ENCODE measurements at regions not wholly inside any gene's neighbourhood (a gene's known extent, or its start where the extent isn't known, plus 50 kb on each side); places are given as distances from the start of the nearest gene placed in this dataset.

GRCh38 chr15:95929232-95929846 lies 401.2 kb upstream of the NR2F2 start:
- no peaks in the 10 kb centered on the region for H3K9me3 ChIP-seq (ENCODE audit: control insufficient read depth, insufficient read depth, low read length)
- no peak overlapping the region for H3K4me3 ChIP-seq (ENCODE audit: low read length)
- H3K27me3 ChIP-seq (ENCODE audit: control insufficient read depth, low read length): no peaks in the 10 kb centered on the region
- H3K36me3 ChIP-seq (ENCODE audit: control insufficient read depth, low read length): no peaks in the 10 kb centered on the region
- no peaks in the 10 kb centered on the region for H3K9me2 ChIP-seq (replicated peaks; ENCODE audit: control insufficient read depth, low read length)
- no peaks in the 10 kb centered on the region for H3K4me1 ChIP-seq (ENCODE audit: control insufficient read depth, low read length)
- no peaks in the 10 kb centered on the region for H4K20me1 ChIP-seq (ENCODE audit: control insufficient read depth, insufficient read depth, low read depth, low read length)
- no peaks in the 10 kb centered on the region for H3K79me2 ChIP-seq (ENCODE audit: control insufficient read depth, low read length)
- no peaks in the 10 kb centered on the region for H3F3A ChIP-seq (ENCODE audit: control insufficient read depth, insufficient read depth)
- TF ChIP-seq CTCF (IDR thresholded peaks at IDR 0.05; ENCODE audit: low read depth, low read length, poor library complexity, severe bottlenecking) (no peak), EZH2phosphoT487 (IDR thresholded peaks at IDR 0.05; ENCODE audit: borderline replicate concordance, low read length) (no peak)
- no peak overlapping the region for H3K4me2 ChIP-seq (ENCODE audit: low read length)
- no peak overlapping the region for H3K27ac ChIP-seq (ENCODE audit: low read depth, low read length)

- TF ChIP-seq CTCF (IDR thresholded peaks at IDR 0.05; ENCODE audit: low read depth, low read length, poor library complexity, severe bottlenecking): no peak
- no peak for TF ChIP-seq EZH2phosphoT487 (IDR thresholded peaks at IDR 0.05; ENCODE audit: borderline replicate concordance, low read length)
- Histone ChIP-seq H3K4me2 (ENCODE audit: low read length) (no peak overlapping the region), H3K79me2 (ENCODE audit: control insufficient read depth, low read length) (no peaks in the 10 kb centered on the region), H3K9me3 (ENCODE audit: control insufficient read depth, insufficient read depth, low read length) (no peaks in the 10 kb centered on the region), H3K4me3 (ENCODE audit: low read length) (no peak overlapping the region), H3K9me2 (replicated peaks; ENCODE audit: control insufficient read depth, low read length) (no peaks in the 10 kb centered on the region), H3K36me3 (ENCODE audit: control insufficient read depth, low read length) (no peaks in the 10 kb centered on the region), H3K4me1 (ENCODE audit: control insufficient read depth, low read length) (no peaks in the 10 kb centered on the region), H3K27ac (ENCODE audit: low read depth, low read length) (no peak overlapping the region), H4K20me1 (ENCODE audit: control insufficient read depth, insufficient read depth, low read depth, low read length) (no peaks in the 10 kb centered on the region), H3F3A (ENCODE audit: control insufficient read depth, insufficient read depth) (no peaks in the 10 kb centered on the region), H3K27me3 (ENCODE audit: control insufficient read depth, low read length) (no peaks in the 10 kb centered on the region)
Observed at GRCh38 chr15:95930659-95931375, 399.7 kb upstream of the NR2F2 start.

- H3K4me1 ChIP-seq (ENCODE audit: control insufficient read depth, low read length): no peaks in the 10 kb centered on the region
- H3K27ac ChIP-seq (ENCODE audit: low read depth, low read length): no peak overlapping the region
- H4K20me1 ChIP-seq (ENCODE audit: control insufficient read depth, insufficient read depth, low read depth, low read length): no peaks in the 10 kb centered on the region
- no peaks in the 10 kb centered on the region for H3K9me2 ChIP-seq (replicated peaks; ENCODE audit: control insufficient read depth, low read length)
- no peaks in the 10 kb centered on the region for H3K36me3 ChIP-seq (ENCODE audit: control insufficient read depth, low read length)
- H3K4me3 ChIP-seq (ENCODE audit: low read length): no peak overlapping the region
- H3K4me2 ChIP-seq (ENCODE audit: low read length): no peak overlapping the region
- no peaks in the 10 kb centered on the region for H3F3A ChIP-seq (ENCODE audit: control insufficient read depth, insufficient read depth)
- no peaks in the 10 kb centered on the region for H3K9me3 ChIP-seq (ENCODE audit: control insufficient read depth, insufficient read depth, low read length)
- H3K79me2 ChIP-seq (ENCODE audit: control insufficient read depth, low read length): no peaks in the 10 kb centered on the region
- no peaks in the 10 kb centered on the region for H3K27me3 ChIP-seq (ENCODE audit: control insufficient read depth, low read length)
- TF ChIP-seq CTCF (IDR thresholded peaks at IDR 0.05; ENCODE audit: low read depth, low read length, poor library complexity, severe bottlenecking) (no peak), EZH2phosphoT487 (IDR thresholded peaks at IDR 0.05; ENCODE audit: borderline replicate concordance, low read length) (no peak)
Observed at GRCh38 chr15:95931619-95932018, 398.9 kb upstream of the NR2F2 start.

Data from DOHH2 (cell line).